Activated naive CD4-positive, alpha-beta T cell treated with Interleukin-2 at 50 U/mL for 16 hours (primary cell): ENCODE measurements at regions not wholly inside any gene's neighbourhood (a gene's known extent, or its start where the extent isn't known, plus 50 kb on each side); places are given as distances from the start of the nearest gene placed in this dataset.

Source experiments
- DNase-seq: peaks from one replicate; pipeline ENCODE4 v3.0.0-alpha.2; 2020

DNA sequence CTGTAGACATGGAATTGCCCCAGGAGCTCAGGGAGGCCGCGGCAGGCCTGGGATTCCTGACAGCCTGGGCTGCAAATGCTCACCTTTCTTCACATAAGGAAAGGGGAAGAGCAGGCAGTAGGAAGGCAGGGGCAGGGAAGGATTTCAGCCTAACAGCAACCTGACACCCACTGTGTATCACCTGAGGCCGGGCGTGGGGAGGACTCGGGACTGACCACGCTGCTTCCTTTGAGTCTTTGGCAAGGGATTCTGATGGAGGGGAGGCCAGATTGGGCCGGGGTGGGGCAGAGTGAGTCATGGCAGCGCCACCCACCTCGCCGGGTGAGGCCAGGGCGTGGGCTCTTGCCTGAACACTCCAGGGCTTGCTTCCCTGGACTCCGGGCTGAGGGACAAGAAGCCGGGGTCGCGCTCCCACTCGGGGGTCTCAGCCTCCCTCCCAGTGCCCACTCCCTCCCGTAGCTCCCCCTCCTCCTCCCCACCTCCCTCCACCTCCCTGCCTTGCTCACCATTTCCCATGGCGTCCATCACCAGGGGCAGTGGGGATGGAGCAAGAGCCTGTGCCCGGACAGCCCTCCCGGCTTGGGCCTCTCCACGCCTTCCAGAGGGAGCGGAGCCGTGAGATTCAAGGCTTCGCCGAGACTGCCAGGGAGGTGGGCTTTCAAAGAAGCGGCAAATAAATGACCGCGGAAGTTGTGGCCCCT, 247.9 kb upstream of the RTL1 start:
- DNase-seq, result no peak

DNA sequence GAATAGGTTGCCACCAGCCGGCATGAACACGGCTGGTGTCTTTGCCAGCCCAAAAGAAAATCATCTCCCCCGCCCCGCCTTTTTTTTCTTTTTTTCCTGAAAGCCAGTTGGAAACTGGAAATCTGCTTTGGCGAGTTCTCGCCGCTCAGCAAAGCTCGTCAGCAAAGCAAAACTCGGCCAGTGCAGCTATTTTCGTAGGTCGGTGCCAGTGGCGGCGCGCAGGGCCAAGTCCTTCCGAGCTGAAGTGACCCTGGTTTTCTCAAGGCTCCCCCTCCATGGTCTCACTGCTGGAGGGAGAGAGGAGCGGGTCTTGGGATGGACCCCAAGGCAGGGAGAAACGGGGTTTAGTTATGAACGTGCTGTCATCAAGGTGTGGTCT, 248.4 kb upstream of the RTL1 start:
- no peak for DNase-seq

GRCh38 chr14:101152855-101153254, 249.3 kb upstream of the RTL1 start:
- no peak for DNase-seq

- DNase-seq, result no peak
Observed at GRCh38 chr14:101153691-101154090, 250.2 kb upstream of the RTL1 start.

DNA sequence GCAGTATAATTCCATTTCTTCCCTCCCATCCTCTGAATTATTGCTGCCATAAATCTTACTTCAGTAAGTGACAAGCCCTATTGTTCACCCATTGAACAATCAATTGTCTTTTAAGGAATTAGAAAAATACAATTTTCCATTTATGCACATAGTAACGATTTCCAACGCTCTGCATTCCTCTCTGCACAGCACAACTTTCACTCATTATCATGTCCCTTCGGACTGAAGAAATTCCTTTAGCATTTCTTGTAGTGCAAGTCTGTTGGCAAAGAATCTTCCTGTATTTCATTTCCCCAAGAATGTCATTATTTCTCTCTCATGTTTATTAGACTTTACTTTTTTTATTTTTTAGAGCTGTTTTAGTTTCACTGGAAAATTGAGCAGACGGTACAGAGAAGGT, 252.1 kb upstream of the RTL1 start:
- DNase-seq, result no peak

DNA sequence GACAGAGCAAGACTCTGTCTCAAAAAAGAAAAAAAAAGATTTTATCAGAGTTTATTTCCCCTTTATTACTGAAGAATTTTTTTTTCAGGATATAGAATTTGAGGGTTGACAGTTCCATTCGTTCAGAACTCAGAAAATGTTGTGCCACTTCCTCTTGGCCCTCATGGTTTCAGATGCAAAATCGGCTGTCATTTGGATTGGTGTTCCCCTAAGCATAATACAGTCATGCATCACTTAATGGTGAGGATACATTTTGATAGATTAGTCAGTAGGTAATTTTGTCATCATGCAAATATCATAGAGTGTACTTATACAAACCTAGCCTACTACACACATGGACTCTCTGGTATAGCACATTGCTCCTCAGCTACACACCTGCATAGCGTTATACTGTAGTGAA, 263.9 kb upstream of the RTL1 start:
- DNase-seq, result no peak

DNA sequence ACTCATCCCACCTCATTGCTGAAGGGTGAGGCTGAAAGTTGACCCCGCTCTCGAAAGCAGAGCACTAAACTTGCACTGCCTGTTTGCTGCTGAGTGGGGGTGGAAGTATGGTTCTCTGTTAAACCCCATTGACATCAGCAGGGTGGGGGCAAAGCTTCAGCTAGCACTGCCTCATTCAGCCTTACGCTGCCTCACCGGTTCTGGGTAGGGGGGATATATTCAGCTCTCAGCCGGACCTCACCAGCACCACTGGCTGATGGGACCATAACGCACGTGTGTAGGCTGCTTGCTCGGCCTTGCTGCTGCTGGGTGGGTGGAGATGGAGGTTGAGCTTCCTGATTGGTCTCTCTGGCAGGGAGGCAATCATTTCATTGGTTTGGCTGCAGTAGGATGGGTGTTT, 265.7 kb upstream of the RTL1 start:
- DNase-seq, result no peak

GRCh38 chr14:101171650-101172049, 268.1 kb upstream of the RTL1 start:
- DNase-seq, result no peak

- no peak for DNase-seq
Observed at GRCh38 chr14:101173698-101174521, 270.4 kb upstream of the RTL1 start.

- no peak for DNase-seq
Observed at GRCh38 chr14:101174522-101174838, 271.0 kb upstream of the RTL1 start.

- DNase-seq, result no peak
Observed at GRCh38 chr14:101174980-101175606, 271.6 kb upstream of the RTL1 start.

DNA sequence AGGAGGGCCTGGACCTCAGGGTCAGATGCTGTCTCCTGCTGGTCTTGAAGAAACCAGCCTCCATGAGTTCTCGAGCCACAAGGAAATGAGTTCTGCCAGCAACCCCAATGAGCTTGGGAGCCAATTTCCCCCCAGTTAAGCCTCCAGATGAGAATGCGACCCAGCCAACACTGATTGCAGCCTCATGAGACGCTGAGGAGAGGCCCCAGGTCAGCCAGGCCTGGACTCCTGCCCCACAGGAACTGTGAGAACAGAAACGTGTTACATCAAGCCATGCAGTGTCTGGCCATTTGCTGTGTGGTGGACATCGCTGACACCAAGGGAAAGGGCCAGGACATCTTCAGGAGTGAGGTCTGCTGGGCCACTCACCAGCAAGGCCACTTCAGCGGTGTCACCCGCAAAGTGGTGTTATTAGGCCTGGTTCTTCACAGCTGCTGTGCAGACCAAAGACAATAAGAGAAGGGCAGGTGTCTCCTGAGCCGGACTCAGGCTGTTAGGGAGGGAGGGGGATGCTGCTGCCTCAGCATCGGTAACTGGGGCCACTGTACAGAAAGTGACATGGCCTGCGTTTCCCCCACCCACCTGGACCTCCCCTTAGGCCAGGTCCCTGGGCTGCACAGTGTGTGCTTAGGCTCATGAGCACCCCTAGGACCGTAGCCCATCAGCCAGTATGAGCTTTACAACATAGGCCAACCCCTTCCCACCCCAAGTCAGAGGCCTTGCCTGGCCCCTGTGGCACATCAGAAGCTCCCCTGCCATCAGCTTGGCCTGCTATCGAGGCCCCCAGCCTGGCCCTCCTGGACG, 272.4 kb upstream of the RTL1 start:
- no peak for DNase-seq

GRCh38 chr14:101176535-101177205, 273.1 kb upstream of the RTL1 start:
- no peak for DNase-seq

- no peak for DNase-seq
Observed at GRCh38 chr14:101177301-101177971, 273.9 kb upstream of the RTL1 start.

- no peak for DNase-seq
Observed at GRCh38 chr14:101178184-101179072, 274.9 kb upstream of the RTL1 start.

DNA sequence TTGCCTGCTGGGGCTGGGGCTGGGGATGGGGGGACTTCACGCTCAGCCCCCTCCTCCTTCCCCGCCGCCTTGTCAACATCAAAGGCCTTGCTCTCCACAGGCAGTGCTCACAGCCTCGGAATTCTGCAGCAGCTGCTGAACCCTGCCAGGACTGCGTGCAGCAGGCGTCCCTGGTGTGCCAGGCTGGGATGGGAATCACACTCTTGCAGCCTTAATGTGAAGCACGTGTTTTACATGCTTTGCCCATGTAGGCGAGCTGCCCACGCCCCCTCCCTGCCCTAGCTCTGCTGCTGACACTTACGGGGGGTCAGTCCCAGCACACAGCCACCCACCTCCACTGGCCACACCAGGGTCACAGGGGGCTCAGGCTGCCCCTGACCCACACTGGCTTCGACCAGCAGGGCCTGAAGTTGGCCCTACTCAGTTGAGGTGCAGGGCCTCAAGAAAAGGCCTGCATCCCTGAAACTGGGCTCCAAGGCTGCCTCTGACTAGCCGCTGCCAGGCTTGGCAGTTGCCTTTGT, 276.2 kb upstream of the RTL1 start:
- DNase-seq, result no peak

DNA sequence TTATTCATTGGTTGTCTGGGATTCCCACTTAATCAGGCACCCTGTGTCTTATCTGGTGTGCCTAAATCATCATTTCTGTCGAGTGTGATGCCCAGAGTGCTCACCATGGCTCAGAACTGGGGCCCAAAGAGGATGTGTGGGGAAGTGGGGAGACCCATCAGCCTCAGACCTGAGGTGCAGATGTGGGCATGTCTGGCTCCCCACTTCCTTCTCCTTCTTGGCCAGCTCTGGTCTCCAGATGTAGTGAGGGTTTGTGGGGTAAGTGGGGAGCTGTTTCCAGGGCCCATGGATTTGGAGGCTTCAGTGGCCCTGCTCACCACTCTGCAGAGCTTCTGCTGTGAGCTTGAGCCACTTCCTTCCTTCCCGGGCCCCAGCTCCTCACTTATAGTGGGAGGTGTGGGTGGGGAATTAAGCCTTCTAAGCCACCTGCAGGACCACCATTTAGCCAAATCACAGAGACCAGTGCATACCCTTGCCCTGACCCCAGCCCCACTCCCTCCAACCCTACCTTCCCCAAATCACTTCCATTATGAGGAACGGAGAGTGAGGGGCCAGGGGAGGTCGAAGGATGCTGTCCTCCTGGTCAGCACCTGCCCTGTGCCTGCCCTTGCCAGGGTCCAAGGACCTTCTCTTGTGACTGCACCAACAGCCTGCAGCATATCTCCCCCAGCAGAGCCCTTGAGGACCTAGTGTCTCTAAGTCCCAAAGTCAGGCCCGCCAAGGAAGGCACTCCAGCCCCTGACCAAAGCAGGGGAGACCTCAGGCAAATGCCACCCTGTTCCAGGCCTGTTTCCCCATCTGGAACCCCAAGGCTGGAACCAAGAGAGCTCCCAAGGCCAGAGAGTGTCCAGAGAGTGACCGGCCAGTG, 278.2 kb upstream of the RTL1 start:
- no peak for DNase-seq

DNA sequence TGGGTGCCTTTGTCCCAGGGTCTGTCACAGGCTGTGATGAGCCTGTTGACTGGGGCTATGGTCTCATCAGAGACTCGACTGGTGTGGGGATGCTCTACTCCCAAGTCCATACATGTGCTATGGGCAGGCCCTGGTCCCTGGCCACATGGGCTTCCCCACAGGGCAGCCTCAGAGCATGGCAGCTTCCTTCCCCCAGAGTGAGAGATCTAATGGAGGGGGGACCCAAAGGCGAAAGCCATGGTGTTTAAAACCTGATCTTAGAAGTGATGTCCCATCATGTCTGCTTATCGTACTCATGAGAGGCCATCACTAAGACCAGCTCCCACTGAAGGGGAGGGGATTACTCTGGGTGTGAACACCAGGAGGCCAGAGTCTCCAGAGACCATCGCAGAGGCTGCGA, 279.0 kb upstream of the RTL1 start:
- no peak for DNase-seq

DNA sequence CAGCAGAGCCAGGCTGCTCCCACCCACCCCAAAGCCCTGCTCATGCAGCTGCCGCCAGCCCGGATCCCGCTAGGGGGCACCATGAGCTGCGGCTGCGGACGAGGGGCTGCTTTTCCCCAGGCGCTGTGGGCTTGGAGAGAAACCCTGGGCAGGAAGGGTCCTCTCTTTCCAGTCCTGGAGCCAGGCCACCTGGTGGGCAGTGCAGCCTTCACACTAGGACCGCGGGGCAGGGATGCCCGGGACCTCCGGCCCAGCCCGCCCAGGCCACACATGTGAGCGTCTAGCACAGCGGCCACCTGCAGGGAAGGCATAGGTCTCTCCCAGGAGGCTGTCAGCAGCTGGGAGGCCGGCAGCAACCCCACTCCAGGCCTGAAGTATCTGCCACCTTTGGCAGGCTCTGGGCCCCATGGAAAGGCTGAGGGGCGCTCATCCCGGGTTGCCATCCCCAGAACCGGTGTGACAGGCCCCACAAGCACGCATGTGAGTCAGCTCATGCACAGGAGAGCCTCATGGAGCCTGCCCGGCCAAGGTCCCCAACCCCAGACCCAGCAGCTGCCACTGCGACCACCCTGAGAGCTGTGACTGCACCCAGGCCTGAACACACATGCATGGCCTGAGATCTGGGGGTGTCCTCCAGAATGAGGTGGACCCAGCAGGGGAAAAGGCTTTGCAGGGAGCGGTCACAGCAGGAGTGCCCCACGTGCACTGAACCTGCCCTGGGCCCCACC, 280.0 kb upstream of the RTL1 start:
- DNase-seq, result no peak
